Keratinocyte (primary cell): ENCODE measurements at regions not wholly inside any gene's neighbourhood (a gene's known extent, or its start where the extent isn't known, plus 50 kb on each side); places are given as distances from the start of the nearest gene placed in this dataset.

Experiments used
- DNase-seq: peaks from one replicate; pipeline ENCODE4 v3.0.0-alpha.2; 2011; ENCODE audit warnings: low read depth, missing footprints, low spot score
- FAIRE-seq: peaks from 2 replicates; lab custom pipeline; 2011; peaks lifted over from hg19 to GRCh38; lab: Jason Lieb, UNC
- H2AFZ ChIP-seq: 2 replicates; pipeline ENCODE4 v1.6.0; 2012; ENCODE audit warnings: low read length, control low read depth, inconsistent platforms; ENCODE audit not compliant: control insufficient read depth
- H3K27ac ChIP-seq: 2 replicates; pipeline ENCODE4 v1.5.1; 2011; ENCODE audit warnings: low read length; ENCODE audit not compliant: control insufficient read depth, insufficient read depth
- H3K27me3 ChIP-seq: 3 replicates; pipeline ENCODE4 v1.6.0; 2011; ENCODE audit warnings: low read length; ENCODE audit not compliant: control insufficient read depth, insufficient read depth; ENCODE audit errors: extremely low read depth
- H3K36me3 ChIP-seq, 2 experiments: 2 replicates in 1 of 2; 3 replicates in 1 of 2; pipeline ENCODE4 v1.5.1; 2011; ENCODE audit warnings: low read length in 2 of 2, mild to moderate bottlenecking in 1 of 2; ENCODE audit not compliant: control insufficient read depth in 2 of 2, insufficient read depth in 2 of 2; ENCODE audit errors: extremely low read depth in 1 of 2
- H3K4me1 ChIP-seq: 3 replicates; pipeline ENCODE4 v1.5.1; 2011; ENCODE audit warnings: low read length; ENCODE audit not compliant: control insufficient read depth, insufficient read depth; ENCODE audit errors: extremely low read depth
- H3K4me2 ChIP-seq: 3 replicates; pipeline ENCODE4 v1.6.0; 2011; ENCODE audit warnings: low read depth, low read length; ENCODE audit not compliant: control insufficient read depth, insufficient read depth; ENCODE audit errors: extremely low read depth
- H3K4me3 ChIP-seq, 3 experiments: fragments of 200-600 bp in 1 of 3; sonication (generic) in 1 of 3; 2 replicates in 2 of 3; 3 replicates in 1 of 3; pipeline ENCODE4 v1.5.1; 2011 to 2016; ENCODE audit warnings: low read length in 3 of 3, mild to moderate bottlenecking in 3 of 3, control low read depth in 2 of 3, inconsistent platforms in 1 of 3, low read depth in 1 of 3, mixed read lengths in 1 of 3, mixed run types in 1 of 3, moderate library complexity in 1 of 3; ENCODE audit not compliant: control insufficient read depth in 2 of 3, insufficient read depth in 2 of 3; ENCODE audit errors: extremely low read depth in 1 of 3
- H3K79me2 ChIP-seq: 2 replicates; pipeline ENCODE4 v1.6.0; 2012; ENCODE audit warnings: low read length; ENCODE audit not compliant: control insufficient read depth, insufficient read depth
- H3K9ac ChIP-seq: 3 replicates; pipeline ENCODE4 v1.6.0; 2011; ENCODE audit warnings: low read length; ENCODE audit not compliant: control insufficient read depth, insufficient read depth; ENCODE audit errors: extremely low read depth
- H3K9me1 ChIP-seq: 3 replicates; pipeline ENCODE4 v1.6.0; 2011; ENCODE audit warnings: low read length; ENCODE audit not compliant: control insufficient read depth, insufficient read depth; ENCODE audit errors: extremely low read depth
- H3K9me3 ChIP-seq: 2 replicates; pipeline ENCODE4 v1.5.1; 2012; ENCODE audit warnings: low read depth, low read length; ENCODE audit not compliant: control insufficient read depth
- H4K20me1 ChIP-seq: 3 replicates; pipeline ENCODE4 v1.6.0; 2011; ENCODE audit warnings: low read length; ENCODE audit not compliant: control insufficient read depth, insufficient read depth; ENCODE audit errors: extremely low read depth
- EZH2 ChIP-seq: IDR thresholded peaks from one replicate; pipeline ENCODE4 v1.6.1; 2012; ENCODE audit warnings: inconsistent platforms, mild to moderate bottlenecking, low read length, moderate library complexity
- dilution Hi-C: fragments of 300-500 bp; cut with MboI; formaldehyde crosslinking; loops from one replicate; pipeline ENCODE4 v1.7.0; 2020; ENCODE audit warnings: low sequenced_read_pairs; ENCODE audit not compliant: extremely low pct_ligation_motif_present
- TF ChIP-seq, protein P1 (sequence below), 3 experiments: IDR thresholded peaks in 1 of 3; conservative IDR thresholded peaks in 1 of 3; optimal IDR thresholded peaks in 1 of 3; 2 replicates in 2 of 3; 3 replicates in 1 of 3; pipeline versions ENCODE3 to v1.5.1; 2011; ENCODE audit warnings: low read length in 3 of 3, mild to moderate bottlenecking in 3 of 3, moderate library complexity in 2 of 3, control low read depth in 1 of 3, inconsistent platforms in 1 of 3; ENCODE audit not compliant: insufficient read depth in 2 of 3; ENCODE audit errors: extremely low read depth in 1 of 3

DNA sequence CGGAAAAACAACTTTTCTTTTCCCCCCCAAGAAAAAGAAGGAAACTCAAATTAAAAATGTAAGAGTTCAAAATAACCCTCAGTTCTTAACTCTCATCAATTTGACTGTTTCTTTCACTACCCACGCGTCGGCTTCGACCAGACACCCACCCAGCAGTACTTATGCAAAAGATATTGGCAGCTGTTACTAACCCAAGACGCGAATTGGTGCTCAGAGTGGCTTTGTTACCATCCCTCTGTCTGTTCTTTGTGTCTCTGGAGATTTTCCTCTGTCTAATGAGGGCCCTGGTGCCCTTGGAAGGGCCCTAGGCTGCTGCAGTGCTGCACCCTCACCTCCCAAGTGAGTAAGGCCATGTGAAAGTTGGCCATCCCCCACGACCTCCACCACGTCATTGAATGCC lies 180.5 kb upstream of the NECTIN1 start:
- no peaks in the 10 kb centered on the region for H3K4me1 ChIP-seq
- no peaks in the 10 kb centered on the region for H3K36me3 ChIP-seq
- no peak overlapping the region for H2AFZ ChIP-seq
- no peaks in the 10 kb centered on the region for H3K9me1 ChIP-seq
- dilution Hi-C loops, result no loop called here
- H4K20me1 ChIP-seq, result no peaks in the 10 kb centered on the region
- peaks cover 1% of the 10 kb centered on the region for H3K9me3 ChIP-seq
- DNase-seq (no peak), FAIRE-seq (no peak)
- no peak overlapping the region for H3K27ac ChIP-seq
- no peak overlapping the region for H3K9ac ChIP-seq
- no peaks in the 10 kb centered on the region for H3K79me2 ChIP-seq
- peaks cover 61% of the 10 kb centered on the region for H3K27me3 ChIP-seq
- no peak overlapping the region for H3K4me3 ChIP-seq
- no peak overlapping the region for H3K4me2 ChIP-seq
- TF ChIP-seq, protein P1, sequence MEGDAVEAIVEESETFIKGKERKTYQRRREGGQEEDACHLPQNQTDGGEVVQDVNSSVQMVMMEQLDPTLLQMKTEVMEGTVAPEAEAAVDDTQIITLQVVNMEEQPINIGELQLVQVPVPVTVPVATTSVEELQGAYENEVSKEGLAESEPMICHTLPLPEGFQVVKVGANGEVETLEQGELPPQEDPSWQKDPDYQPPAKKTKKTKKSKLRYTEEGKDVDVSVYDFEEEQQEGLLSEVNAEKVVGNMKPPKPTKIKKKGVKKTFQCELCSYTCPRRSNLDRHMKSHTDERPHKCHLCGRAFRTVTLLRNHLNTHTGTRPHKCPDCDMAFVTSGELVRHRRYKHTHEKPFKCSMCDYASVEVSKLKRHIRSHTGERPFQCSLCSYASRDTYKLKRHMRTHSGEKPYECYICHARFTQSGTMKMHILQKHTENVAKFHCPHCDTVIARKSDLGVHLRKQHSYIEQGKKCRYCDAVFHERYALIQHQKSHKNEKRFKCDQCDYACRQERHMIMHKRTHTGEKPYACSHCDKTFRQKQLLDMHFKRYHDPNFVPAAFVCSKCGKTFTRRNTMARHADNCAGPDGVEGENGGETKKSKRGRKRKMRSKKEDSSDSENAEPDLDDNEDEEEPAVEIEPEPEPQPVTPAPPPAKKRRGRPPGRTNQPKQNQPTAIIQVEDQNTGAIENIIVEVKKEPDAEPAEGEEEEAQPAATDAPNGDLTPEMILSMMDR (optimal IDR thresholded peaks at IDR 0.05 in 1 of 3, IDR thresholded peaks at IDR 0.05 in 1 of 3, conservative IDR thresholded peaks at IDR 0.05 in 1 of 3; ENCODE audit: extremely low read depth in 1 of 3, insufficient read depth in 2 of 3, low read length in 3 of 3), result no peak
- no peak for TF ChIP-seq EZH2

DNA sequence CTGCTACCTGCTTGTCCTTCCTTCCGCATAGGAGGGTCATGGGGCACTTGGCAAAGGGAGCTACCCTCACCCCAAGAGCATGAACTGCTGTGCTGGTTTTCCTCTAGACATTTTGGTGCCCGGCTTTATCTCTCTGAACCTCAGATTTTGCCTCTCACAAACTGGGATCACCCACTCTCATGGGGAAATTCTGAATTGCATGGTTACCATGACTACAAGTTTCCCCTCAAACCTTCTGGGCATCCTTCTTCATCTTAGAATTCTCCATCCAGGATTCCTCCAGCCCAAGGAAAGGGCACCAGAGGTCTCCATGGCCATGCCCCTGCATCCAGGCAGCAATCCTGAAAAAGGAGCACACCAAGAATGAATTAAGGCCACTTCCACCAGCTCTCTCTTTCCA lies 180.1 kb upstream of the NECTIN1 start:
- no peak for FAIRE-seq

More for the DNA sequence above, 180.1 kb upstream of the NECTIN1 start:
- TF ChIP-seq, protein P1 (optimal IDR thresholded peaks at IDR 0.05 in 1 of 3, IDR thresholded peaks at IDR 0.05 in 1 of 3, conservative IDR thresholded peaks at IDR 0.05 in 1 of 3; ENCODE audit: extremely low read depth in 1 of 3, insufficient read depth in 2 of 3, low read length in 3 of 3), result no peak
- no peak for TF ChIP-seq EZH2
- Histone ChIP-seq H3K4me2 (no peak overlapping the region), H3K27me3 (peaks cover 61% of the 10 kb centered on the region), H3K9me3 (no peaks in the 10 kb centered on the region), H3K27ac (no peak overlapping the region), H2AFZ (no peak overlapping the region), H3K79me2 (no peaks in the 10 kb centered on the region), H3K9ac (no peak overlapping the region), H3K9me1 (no peaks in the 10 kb centered on the region), H3K36me3 (no peaks in the 10 kb centered on the region), H3K4me1 (no peaks in the 10 kb centered on the region), H3K4me3 (no peak overlapping the region), H4K20me1 (no peaks in the 10 kb centered on the region)
- DNase-seq, result no peak
- dilution Hi-C loops, result no loop called here
